Esophagus muscularis mucosa (tissue), 4 donors: ENCODE measurements at regions not wholly inside any gene's neighbourhood (a gene's known extent, or its start where the extent isn't known, plus 50 kb on each side); places are given as distances from the start of the nearest gene placed in this dataset.
A peak's percentile ranks its signal among the peaks of the same experiment; 100 is the strongest.

Source experiments
- DNase-seq: peaks from one replicate; pipeline ENCODE4 v3.0.0-alpha.2; 2017; ENCODE audit errors: extremely low spot score
- H3K27ac ChIP-seq, 4 donors: fragments of 200-600 bp; sonication (generic); replicated peaks in 1 of 4; 1 replicate in 3 of 4; 2 replicates in 1 of 4; pipeline ENCODE4 v1.5.1; 2016 to 2019; ENCODE audit warnings: mild to moderate bottlenecking in 1 of 4
- H3K27me3 ChIP-seq, 4 donors: fragments of 200-600 bp; sonication (generic); one replicate each; pipeline versions ENCODE4 v1.5.1 to v1.6.0; 2016 to 2019
- H3K36me3 ChIP-seq, 4 donors: fragments of 200-600 bp; sonication (generic); one replicate each; pipeline ENCODE4 v1.5.1; 2016 to 2019
- H3K4me1 ChIP-seq, 4 donors: fragments of 200-600 bp; sonication (generic); one replicate each; pipeline ENCODE4 v1.5.1; 2016 to 2019
- H3K4me3 ChIP-seq, 4 donors: fragments of 200-600 bp; sonication (generic); 1 replicate in 2 of 4; 2 replicates in 2 of 4; pipeline ENCODE4 v1.5.1; 2016 to 2019; ENCODE audit warnings: mild to moderate bottlenecking in 4 of 4, moderate library complexity in 1 of 4
- H3K9me3 ChIP-seq, 4 donors: fragments of 200-600 bp; sonication (generic); 1 replicate in 3 of 4; 2 replicates in 1 of 4; pipeline ENCODE4 v1.5.1; 2016 to 2019
- EP300 ChIP-seq: sonication (generic); formaldehyde crosslinking; IDR thresholded peaks from one replicate; pipeline ENCODE4 v1.6.1; 2017; ENCODE audit warnings: antibody characterized with exemption
- POLR2A ChIP-seq: fragments of 450-650 bp; IDR thresholded peaks from one replicate; pipeline ENCODE4 v1.6.1; 2017; ENCODE audit warnings: antibody characterized with exemption, moderate library complexity, mild to moderate bottlenecking, low read depth
- POLR2AphosphoS5 ChIP-seq, 2 donors: sonication (generic); formaldehyde crosslinking; IDR thresholded peaks; one replicate each; pipeline ENCODE4 v1.6.1; 2017; ENCODE audit warnings: antibody characterized with exemption in 2 of 2
- WGBS: methylation state at CpG from one replicate; pipeline ENCODE4 v1.1.5; 2018; 5-methylcytosine and 5-hydroxymethylcytosine counted together
- intact Hi-C: fragments of 100-400 bp; cut with DNase I; formaldehyde crosslinking; loops from one replicate; pipeline ENCODE4 v1.15.1; 2023
- TF ChIP-seq, protein P1 (sequence below), 3 experiments: fragments of 200-600 bp in 2 of 3; fragments of 450-650 bp in 1 of 3; sonication (generic) in 2 of 3; IDR thresholded peaks; one replicate each; pipeline ENCODE4 v1.5.1; 2017 to 2019; ENCODE audit warnings: antibody characterized with exemption in 3 of 3, mild to moderate bottlenecking in 2 of 3, moderate library complexity in 1 of 3

GRCh38 chr14:103207388-103208072, 84.3 kb downstream of the TNFAIP2 start:
- peak overlapping the region; percentile 52 to 69 (median 60) for H3K4me3 ChIP-seq
- H3K9me3 ChIP-seq: peaks cover 0 to 11% (median 11%) of the 10 kb centered on the region in 4 donors
- intact Hi-C loops: no loop called here
- H3K4me1 ChIP-seq: peaks cover 6 to 23% (median 20%) of the 10 kb centered on the region in 4 donors
- no peak for TF ChIP-seq EP300
- TF ChIP-seq POLR2A: peak; percentile 56
- TF ChIP-seq POLR2AphosphoS5 (IDR thresholded peaks at IDR 0.05): peak; percentile 26 to 67
- peaks cover 0 to 30% (median 0%) of the 10 kb centered on the region in 4 donors for H3K27me3 ChIP-seq
- H3K36me3 ChIP-seq: no peaks in the 10 kb centered on the region
- H3K27ac ChIP-seq: peak overlapping the region; percentile 74 to 86 (median 80)
- WGBS: 8% methylated on average over 35 of the region's 80 CpGs
- no peak for DNase-seq

GRCh38 chr14:103209054-103209453, 85.8 kb downstream of the TNFAIP2 start:
- peaks cover 0 to 22% (median 0%) of the 10 kb centered on the region in 4 donors for H3K27me3 ChIP-seq
- H3K36me3 ChIP-seq: no peaks in the 10 kb centered on the region
- H3K4me3 ChIP-seq: peak overlapping the region; percentile 52 to 69 (median 60)
- no peak for TF ChIP-seq EP300
- no peak for TF ChIP-seq POLR2A
- no peak for TF ChIP-seq POLR2AphosphoS5 (IDR thresholded peaks at IDR 0.05)
- TF ChIP-seq, protein P1, sequence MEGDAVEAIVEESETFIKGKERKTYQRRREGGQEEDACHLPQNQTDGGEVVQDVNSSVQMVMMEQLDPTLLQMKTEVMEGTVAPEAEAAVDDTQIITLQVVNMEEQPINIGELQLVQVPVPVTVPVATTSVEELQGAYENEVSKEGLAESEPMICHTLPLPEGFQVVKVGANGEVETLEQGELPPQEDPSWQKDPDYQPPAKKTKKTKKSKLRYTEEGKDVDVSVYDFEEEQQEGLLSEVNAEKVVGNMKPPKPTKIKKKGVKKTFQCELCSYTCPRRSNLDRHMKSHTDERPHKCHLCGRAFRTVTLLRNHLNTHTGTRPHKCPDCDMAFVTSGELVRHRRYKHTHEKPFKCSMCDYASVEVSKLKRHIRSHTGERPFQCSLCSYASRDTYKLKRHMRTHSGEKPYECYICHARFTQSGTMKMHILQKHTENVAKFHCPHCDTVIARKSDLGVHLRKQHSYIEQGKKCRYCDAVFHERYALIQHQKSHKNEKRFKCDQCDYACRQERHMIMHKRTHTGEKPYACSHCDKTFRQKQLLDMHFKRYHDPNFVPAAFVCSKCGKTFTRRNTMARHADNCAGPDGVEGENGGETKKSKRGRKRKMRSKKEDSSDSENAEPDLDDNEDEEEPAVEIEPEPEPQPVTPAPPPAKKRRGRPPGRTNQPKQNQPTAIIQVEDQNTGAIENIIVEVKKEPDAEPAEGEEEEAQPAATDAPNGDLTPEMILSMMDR (IDR thresholded peaks at IDR 0.05): no peak
- H3K27ac ChIP-seq: peak overlapping the region; percentile 74 to 86 (median 80)
- H3K9me3 ChIP-seq: peaks cover 0 to 11% (median 9%) of the 10 kb centered on the region in 4 donors
- DNase-seq: no peak
- peaks cover 6 to 23% (median 20%) of the 10 kb centered on the region in 4 donors for H3K4me1 ChIP-seq
- 37% methylated on average over 4 of the region's 4 CpGs for WGBS
- intact Hi-C loops: no loop called here

- peaks cover 6 to 23% (median 20%) of the 10 kb centered on the region in 4 donors for H3K4me1 ChIP-seq
- peaks cover 0 to 8% (median 6%) of the 10 kb centered on the region in 4 donors for H3K9me3 ChIP-seq
- no peak for DNase-seq
- peak overlapping the region; percentile 74 to 86 (median 80) for H3K27ac ChIP-seq
- peaks cover 0 to 22% (median 0%) of the 10 kb centered on the region in 4 donors for H3K27me3 ChIP-seq
- TF ChIP-seq, protein P1 (IDR thresholded peaks at IDR 0.05): no peak
- TF ChIP-seq POLR2A: no peak
- TF ChIP-seq EP300: no peak
- no peak for TF ChIP-seq POLR2AphosphoS5 (IDR thresholded peaks at IDR 0.05)
- 62% methylated on average over 3 of the region's 3 CpGs for WGBS
- peak overlapping the region in 3 of 4 donors; percentile 52 to 69 (median 63) for H3K4me3 ChIP-seq
- intact Hi-C loops: no loop called here
- no peaks in the 10 kb centered on the region for H3K36me3 ChIP-seq
Observed at GRCh38 chr14:103209506-103209905, 86.2 kb downstream of the TNFAIP2 start.

DNA sequence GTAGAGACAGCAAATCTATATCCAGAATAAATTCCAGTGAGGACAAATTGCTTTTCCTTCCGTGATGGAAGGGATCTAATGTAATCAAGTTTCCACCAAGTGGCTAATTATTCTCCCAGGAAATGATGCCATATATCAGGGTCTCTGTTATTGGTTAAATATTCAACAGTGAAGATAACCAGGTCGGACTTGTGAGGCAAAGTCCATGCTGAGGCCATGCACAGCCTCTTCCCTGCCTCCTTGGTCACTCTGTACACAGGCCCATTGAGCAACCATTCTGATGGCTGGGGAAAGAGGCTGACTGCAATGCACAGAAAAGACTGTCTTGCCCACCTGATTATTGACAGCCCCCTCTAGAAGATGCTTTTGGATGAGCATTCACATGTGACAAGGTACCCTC, 90.1 kb downstream of the TNFAIP2 start:
- no peaks in the 10 kb centered on the region for H3K4me1 ChIP-seq
- 91% methylated on average over 2 of the region's 2 CpGs for WGBS
- no peak overlapping the region for H3K4me3 ChIP-seq
- no peaks in the 10 kb centered on the region for H3K36me3 ChIP-seq
- TF ChIP-seq POLR2AphosphoS5 (IDR thresholded peaks at IDR 0.05) (no peak), POLR2A (no peak), EP300 (no peak)
- TF ChIP-seq, protein P1 (IDR thresholded peaks at IDR 0.05): no peak
- no peak overlapping the region for H3K27ac ChIP-seq
- peaks cover 0 to 3% (median 0%) of the 10 kb centered on the region in 4 donors for H3K27me3 ChIP-seq
- DNase-seq: no peak
- intact Hi-C loops: no loop called here
- H3K9me3 ChIP-seq: peaks cover 0 to 7% (median 1%) of the 10 kb centered on the region in 4 donors

DNA sequence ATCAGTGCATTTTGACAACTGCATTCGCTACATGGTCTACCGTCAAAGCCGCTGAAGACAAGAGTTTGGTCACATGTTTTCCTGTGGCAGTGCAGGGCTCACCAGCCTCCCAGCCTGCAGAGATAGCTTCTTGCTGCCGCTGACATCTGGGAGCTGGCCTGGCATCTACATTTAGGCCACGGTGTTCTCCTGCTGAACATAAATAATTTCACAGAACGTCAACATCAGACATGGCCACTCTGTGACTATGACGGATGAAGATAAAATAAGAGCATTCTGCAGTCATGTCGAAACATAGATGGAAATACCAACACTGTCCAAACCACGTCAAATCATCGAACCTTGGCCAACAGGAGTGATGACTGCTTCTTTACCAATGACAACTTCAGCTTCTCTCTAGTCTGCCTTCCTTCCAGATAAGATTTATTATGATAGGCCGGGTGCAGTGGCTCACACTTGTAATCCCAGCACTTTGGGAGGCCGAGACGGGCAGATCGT, 91.2 kb downstream of the TNFAIP2 start:
- no peak for DNase-seq
- no peak overlapping the region for H3K4me3 ChIP-seq
- peaks cover 0 to 2% (median 0%) of the 10 kb centered on the region in 4 donors for H3K27me3 ChIP-seq
- H3K9me3 ChIP-seq: peaks cover 0 to 7% (median 1%) of the 10 kb centered on the region in 4 donors
- intact Hi-C loops: no loop called here
- no peak overlapping the region for H3K27ac ChIP-seq
- H3K4me1 ChIP-seq: no peaks in the 10 kb centered on the region
- no peaks in the 10 kb centered on the region for H3K36me3 ChIP-seq
- TF ChIP-seq POLR2AphosphoS5 (IDR thresholded peaks at IDR 0.05): no peak
- no peak for TF ChIP-seq EP300
- no peak for TF ChIP-seq POLR2A
- TF ChIP-seq, protein P1 (IDR thresholded peaks at IDR 0.05): no peak
- 88% methylated on average over 14 of the region's 14 CpGs for WGBS
